NCI-H146 treated with DMSO at 0.1 percent for 48 hours (cell line): ENCODE measurements at regions not wholly inside any gene's neighbourhood (a gene's known extent, or its start where the extent isn't known, plus 50 kb on each side); places are given as distances from the start of the nearest gene placed in this dataset.
"Not testable (repeated sequence)": the region's sequence is repeated elsewhere in the genome, so short reads cannot be mapped to it uniquely, and the experiment has no call there.

Source experiments
- DNase-seq: peaks from one replicate; lab custom pipeline; 2025; ENCODE audit not compliant: unreplicated experiment; lab: John Stamatoyannopoulos, UW

- DNase-seq = no peak
Measured at GRCh38 chr18:34350778-34351177, 126.1 kb upstream of the NOL4 start.

- peak; percentile 90 for DNase-seq
Measured at GRCh38 chr18:34352385-34353163, 127.9 kb upstream of the NOL4 start.

- no peak for DNase-seq
Measured at GRCh38 chr18:34354351-34354750, 129.6 kb upstream of the NOL4 start.

- DNase-seq = no peak
Measured at GRCh38 chr18:34357944-34358580, 133.3 kb upstream of the NOL4 start.

DNA sequence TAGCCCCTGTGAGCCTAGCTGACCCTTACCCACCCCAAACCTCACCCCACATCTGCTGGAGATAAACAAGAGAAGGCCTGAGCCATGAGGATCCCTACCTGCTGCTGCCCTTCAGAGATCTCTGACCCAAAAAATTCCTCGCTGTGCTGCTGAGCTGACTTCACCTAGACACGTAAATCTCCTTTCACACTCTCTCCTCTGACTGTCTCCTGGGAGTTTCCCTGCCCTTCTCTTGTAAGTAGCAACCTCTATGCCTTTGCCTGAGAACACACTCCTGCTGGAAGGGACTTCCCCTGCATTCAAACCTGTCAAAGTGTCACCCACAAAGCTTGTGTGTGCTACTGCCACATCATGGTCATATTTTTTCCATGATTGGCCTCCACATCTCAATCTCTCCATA is 134.2 kb upstream of the NOL4 start:
- DNase-seq = no peak

GRCh38 chr18:34364699-34365098 is 140.0 kb upstream of the NOL4 start:
- DNase-seq = no peak

DNA sequence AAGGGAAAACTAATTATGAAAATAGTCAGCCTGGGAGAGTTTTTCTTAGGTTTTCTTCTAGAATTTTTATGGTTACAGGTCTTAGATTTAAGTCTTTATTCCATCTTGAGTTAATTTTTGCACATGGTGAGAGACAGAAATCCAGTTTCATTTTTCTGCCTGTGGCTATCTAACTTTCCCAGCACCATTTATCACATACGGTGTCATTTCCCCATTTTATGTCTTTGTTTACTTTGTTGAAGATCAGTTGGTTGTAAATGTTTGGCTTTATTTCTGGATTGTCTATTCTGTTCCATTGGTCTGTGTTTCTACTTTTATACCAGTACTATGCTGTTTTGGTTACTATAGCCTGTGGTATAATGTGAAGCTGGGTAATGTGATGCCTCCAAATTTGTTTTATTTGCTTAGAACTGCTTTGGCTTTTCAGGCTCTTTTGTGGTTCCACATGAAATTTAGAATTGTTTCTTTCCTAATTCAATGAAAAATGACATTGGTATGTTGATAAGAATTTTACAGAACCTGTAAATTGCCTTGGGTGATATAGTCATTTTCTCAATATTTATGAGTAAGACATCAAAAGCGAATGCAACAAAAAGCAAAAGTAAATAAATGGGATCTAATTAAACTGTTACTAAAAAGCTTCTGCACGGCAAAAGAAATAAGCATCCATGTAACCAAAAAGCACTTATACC is 146.1 kb upstream of the NOL4 start:
- peak; percentile 43 for DNase-seq

GRCh38 chr18:34380326-34380725 is 155.6 kb upstream of the NOL4 start:
- DNase-seq = no peak

DNA sequence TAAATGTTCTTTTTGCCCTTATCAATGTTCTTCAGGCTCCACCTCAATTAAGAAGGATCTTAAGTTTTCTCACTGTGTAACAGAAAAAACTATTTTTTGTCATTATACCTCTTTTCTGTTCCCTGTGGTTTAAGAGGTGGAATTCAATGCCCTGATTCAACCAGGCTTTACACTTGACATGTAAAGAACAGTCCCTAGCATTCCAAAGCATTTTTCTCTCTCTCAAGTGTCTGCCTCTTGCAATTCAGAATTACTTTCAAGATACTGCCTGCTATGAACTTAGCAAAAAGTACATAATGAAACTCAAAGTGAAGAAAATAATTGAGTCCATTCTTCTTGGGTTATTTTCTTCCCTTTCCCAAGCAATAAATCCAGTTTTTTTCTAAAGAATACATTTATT is 160.6 kb upstream of the NOL4 start:
- DNase-seq = no peak

GRCh38 chr18:34386803-34387202 is 162.1 kb upstream of the NOL4 start:
- no peak for DNase-seq

DNA sequence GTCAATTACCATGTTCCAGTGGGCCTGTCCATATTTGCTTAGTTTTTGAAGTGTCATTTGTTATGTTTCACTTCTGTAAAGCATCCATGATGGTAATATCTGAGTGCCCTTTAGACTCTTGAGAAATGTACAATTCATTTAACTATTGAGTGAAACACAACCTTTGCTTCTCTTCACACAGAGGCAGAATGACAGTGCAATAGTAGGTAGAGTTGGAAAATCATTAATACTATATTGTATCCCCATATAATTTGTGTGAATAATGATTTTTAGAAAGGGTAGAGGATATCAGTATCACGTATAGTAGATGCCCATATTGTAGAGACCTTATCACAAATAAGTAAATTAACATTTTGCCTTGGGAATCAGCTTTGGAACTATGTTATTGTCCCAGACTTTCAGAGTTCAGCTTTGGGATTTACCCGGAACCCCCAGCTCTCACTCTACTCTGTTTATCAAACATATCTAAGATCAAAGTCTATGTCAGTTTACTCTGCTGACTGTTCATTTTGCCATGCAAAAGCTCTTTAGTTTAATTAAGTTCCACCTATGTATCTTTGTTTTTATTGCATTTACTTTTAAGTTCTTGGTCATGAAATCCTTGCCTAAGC is 172.7 kb upstream of the NOL4 start:
- no peak for DNase-seq

DNA sequence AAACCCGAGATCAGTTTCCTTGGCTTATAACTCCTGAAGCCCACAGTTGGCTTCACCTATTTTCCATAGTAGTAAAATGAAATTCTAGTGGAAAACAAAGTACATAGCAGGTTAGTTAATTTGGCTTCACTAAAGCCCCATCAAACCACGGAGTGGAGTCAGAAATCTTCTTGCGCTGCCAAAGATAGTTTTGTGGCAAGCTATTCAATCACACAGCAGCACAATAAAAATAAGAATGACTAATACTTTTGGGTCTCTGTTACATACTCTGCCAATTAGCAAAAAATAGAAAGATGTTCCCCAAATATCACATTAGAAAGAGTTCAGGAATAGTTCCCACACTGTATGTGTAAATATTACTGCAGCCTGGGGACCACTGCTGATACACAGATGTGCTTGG is 175.2 kb upstream of the NOL4 start:
- DNase-seq = no peak

DNA sequence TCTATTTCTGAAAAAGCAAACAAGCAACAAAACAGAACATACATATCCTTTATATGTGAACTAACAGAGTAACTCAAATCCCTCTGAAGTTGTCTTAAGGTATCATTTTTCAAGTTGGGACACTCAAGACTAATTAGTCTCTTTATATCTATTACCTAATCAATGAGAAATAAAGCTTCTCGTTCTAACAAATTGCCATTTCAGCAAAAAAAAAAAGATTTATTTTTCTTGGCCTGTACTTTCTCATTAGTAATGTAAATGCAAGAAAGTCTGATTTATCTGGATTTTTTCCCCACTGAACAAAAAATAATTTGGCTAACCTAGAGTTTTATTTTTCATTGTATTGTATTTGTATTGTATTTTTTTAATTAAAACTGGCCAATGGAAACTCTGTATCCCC is 176.1 kb upstream of the NOL4 start:
- DNase-seq = no peak

GRCh38 chr18:34401775-34402174 is 177.1 kb upstream of the NOL4 start:
- DNase-seq = no peak

DNA sequence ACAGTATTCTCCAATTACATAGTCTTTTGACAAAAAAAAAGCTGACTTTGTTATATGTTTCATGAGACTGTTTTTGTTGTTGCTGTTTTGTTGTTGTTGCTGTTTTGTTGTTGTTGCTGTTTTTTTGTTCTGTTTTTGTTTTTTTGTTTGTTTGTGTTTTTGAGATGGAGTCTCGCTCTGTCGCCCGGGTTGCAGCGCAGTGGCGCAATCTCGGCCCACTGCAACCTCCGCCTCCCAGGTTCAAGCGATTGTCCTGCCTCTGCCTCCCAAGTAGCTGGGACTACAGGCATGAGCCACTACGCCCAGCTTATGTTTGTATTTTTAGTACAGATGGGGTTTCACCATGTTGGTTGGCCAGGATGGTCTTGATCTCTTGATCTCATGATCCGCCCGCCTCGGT is 182.8 kb upstream of the NOL4 start:
- DNase-seq = not testable (repeated sequence)

GRCh38 chr18:34411952-34412351 is 187.2 kb upstream of the NOL4 start:
- no peak for DNase-seq

DNA sequence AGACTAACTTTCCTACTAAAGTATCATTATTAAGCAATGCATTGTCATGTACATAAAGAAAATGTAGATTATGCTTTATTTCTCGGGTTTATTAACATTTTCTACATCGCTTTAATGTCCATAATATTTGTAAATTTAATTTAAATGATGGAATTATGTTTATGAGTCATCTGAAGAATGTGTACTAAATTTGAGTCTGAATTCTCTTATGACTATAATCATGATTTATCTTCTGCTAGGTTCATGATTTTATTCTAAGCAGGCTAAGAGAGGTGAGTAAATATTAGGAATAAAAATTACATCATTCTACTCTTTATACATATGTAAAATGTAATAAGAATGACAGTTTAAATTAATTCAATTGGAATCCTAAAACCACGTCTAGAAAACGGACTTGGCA is 206.3 kb upstream of the NOL4 start:
- DNase-seq = no peak

GRCh38 chr18:34444622-34445021 is 219.9 kb upstream of the NOL4 start:
- no peak for DNase-seq

GRCh38 chr18:34448662-34449061 is 223.9 kb upstream of the NOL4 start:
- DNase-seq = no peak

- no peak for DNase-seq
Measured at GRCh38 chr18:34457761-34458160, 233.0 kb upstream of the NOL4 start.

DNA sequence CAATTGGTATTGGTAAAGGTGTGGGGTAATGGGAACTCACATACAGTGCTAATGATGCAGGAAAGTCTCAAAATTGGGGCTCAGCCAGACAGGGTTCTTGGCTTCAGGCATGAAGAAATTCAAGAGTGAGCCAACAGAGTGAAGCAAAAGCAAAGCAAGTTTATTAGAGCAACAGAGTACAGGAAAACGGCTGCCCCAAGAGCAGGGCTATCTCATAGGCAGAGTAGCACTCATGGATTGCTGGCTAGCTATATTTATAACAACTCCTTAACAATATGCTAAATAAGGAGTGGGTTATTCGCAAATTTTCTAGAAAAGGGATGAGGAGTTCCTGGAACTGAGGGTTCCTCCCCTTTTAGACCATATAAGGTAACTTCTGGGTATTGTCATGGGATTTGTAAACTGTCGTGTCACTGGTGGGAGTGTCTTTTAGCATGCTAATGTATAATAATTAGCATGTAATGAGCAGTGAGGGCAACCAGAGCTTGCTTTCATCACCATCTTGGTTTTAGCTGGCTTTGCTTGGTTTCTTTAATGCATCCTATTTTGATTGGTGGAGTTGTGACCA is 233.8 kb upstream of the NOL4 start:
- no peak for DNase-seq
